Lung (tissue), 11 donors: ENCODE measurements at regions not wholly inside any gene's neighbourhood (a gene's known extent, or its start where the extent isn't known, plus 50 kb on each side); places are given as distances from the start of the nearest gene placed in this dataset.

Experiments
- ATAC-seq: fragments of 200-7000 bp; cut with Tn5 transposase; one replicate; pipeline ENCODE4 v1.9.1; 2020; ENCODE audit warnings: moderate number of reproducible peaks; ENCODE audit not compliant: insufficient read depth, low FRiP score
- DNase-seq, 3 donors: peaks; one replicate each; pipeline ENCODE4 v3.0.0-alpha.2; 2013 to 2017
- H3K27ac ChIP-seq, 2 donors: one replicate each; pipeline ENCODE4 v1.5.1; 2013; ENCODE audit warnings: mild to moderate bottlenecking in 2 of 2, moderate library complexity in 2 of 2, control low read depth in 1 of 2, inconsistent platforms in 1 of 2, low read depth in 1 of 2, low read length in 1 of 2
- H3K27me3 ChIP-seq, 3 donors: one replicate each; pipeline ENCODE4 v1.5.1; 2013; ENCODE audit warnings: low read length in 2 of 3; ENCODE audit not compliant: control insufficient read depth in 3 of 3, insufficient read depth in 3 of 3
- H3K36me3 ChIP-seq, 4 donors: one replicate each; pipeline ENCODE4 v1.5.1; 2013; ENCODE audit warnings: low read length in 4 of 4, mild to moderate bottlenecking in 1 of 4, moderate library complexity in 1 of 4; ENCODE audit not compliant: control insufficient read depth in 4 of 4, insufficient read depth in 4 of 4
- H3K4me1 ChIP-seq, 5 donors: one replicate each; pipeline ENCODE4 v1.5.1; 2013; ENCODE audit warnings: low read length in 5 of 5, mild to moderate bottlenecking in 2 of 5, moderate library complexity in 1 of 5; ENCODE audit not compliant: control insufficient read depth in 5 of 5, insufficient read depth in 5 of 5
- H3K4me3 ChIP-seq: one replicate; pipeline ENCODE4 v1.5.1; 2013; ENCODE audit warnings: mild to moderate bottlenecking, control low read depth, moderate library complexity
- H3K9ac ChIP-seq, 2 donors: one replicate each; pipeline ENCODE4 v1.5.1; 2013; ENCODE audit warnings: low read length in 2 of 2, control low read depth in 1 of 2; ENCODE audit not compliant: insufficient read depth in 1 of 2
- H3K9me3 ChIP-seq, 4 donors: one replicate each; pipeline ENCODE4 v1.5.1; 2013; ENCODE audit warnings: low read length in 3 of 4, mild to moderate bottlenecking in 1 of 4, moderate library complexity in 1 of 4; ENCODE audit not compliant: control insufficient read depth in 4 of 4, insufficient read depth in 3 of 4
- CTCF ChIP-seq: IDR thresholded peaks from 2 replicates; pipeline ENCODE4 v1.5.1; 2012; ENCODE audit warnings: mild to moderate bottlenecking; ENCODE audit errors: control extremely low read depth, extremely low read depth
- WGBS, 2 donors: extraction: QIAGEN DNeasy Blood & Tissue Kit; methylation state at CpG; one replicate each; pipeline ENCODE4 v1.1.7; 2013; 5-methylcytosine and 5-hydroxymethylcytosine counted together
- donor health status: control.
- donor health status: control.
- donor health status: Bipolar disorder and iron deficiency.
- donor health status: healthy.
- donor health status: DM: yes; HTN: yes; CAD: no.

- Histone ChIP-seq H3K27me3 (peaks cover 0 to 5% (median 0%) of the 10 kb centered on the region in 3 donors), H3K36me3 (no peaks in the 10 kb centered on the region), H3K4me3 (no peak overlapping the region), H3K9ac (no peak overlapping the region), H3K27ac (no peak overlapping the region), H3K9me3 (peaks cover 0 to 6% (median 0%) of the 10 kb centered on the region in 4 donors), H3K4me1 (no peaks in the 10 kb centered on the region)
- no peak for DNase-seq
- WGBS, 2 donors, result 57 to 83% methylated on average over 1 of the region's 1 CpG
- TF ChIP-seq CTCF, result no peak
- ATAC-seq, result no peak
Observed at GRCh38 chr18:78911751-78912283, 67.8 kb upstream of the SALL3 start.

- Histone ChIP-seq H3K27ac (no peak overlapping the region), H3K9ac (no peak overlapping the region), H3K27me3 (peaks cover 0 to 5% (median 0%) of the 10 kb centered on the region in 3 donors), H3K36me3 (no peaks in the 10 kb centered on the region), H3K4me3 (no peak overlapping the region), H3K4me1 (no peaks in the 10 kb centered on the region), H3K9me3 (peaks cover 0 to 6% (median 0%) of the 10 kb centered on the region in 4 donors)
- 91 to 92% methylated on average over 7 of the region's 7 CpGs for WGBS, 2 donors
- ATAC-seq (no peak), DNase-seq (no peak)
- TF ChIP-seq CTCF, result no peak
Observed at GRCh38 chr18:78912336-78912735, 67.3 kb upstream of the SALL3 start.

DNA sequence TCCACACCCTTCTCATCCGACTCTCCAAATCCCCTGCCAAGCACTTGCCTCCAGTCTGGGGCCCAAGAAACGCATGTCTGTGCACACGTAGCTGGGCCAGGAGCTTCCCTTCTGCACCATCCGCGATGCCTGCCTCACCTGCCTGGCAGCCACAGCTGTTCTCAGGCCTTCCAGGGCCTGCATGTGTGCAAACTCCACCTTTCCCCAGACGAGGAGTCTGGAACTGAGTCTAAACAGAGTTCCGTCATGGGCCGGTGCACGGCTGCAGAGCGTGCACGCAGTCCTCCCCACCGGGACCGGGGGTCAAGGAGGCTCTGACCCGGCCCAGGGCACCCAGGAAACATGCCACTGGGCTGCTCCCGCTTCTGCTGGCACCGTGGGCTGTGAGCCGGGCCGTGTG is 66.8 kb upstream of the SALL3 start:
- DNase-seq, result no peak
- WGBS, 2 donors, result 84 to 92% methylated on average over 18 of the region's 18 CpGs
- ATAC-seq, result no peak
- no peak for TF ChIP-seq CTCF
- no peak overlapping the region for H3K27ac ChIP-seq
- peaks cover 0 to 6% (median 0%) of the 10 kb centered on the region in 4 donors for H3K9me3 ChIP-seq
- H3K4me3 ChIP-seq, result no peak overlapping the region
- H3K36me3 ChIP-seq, result no peaks in the 10 kb centered on the region
- H3K9ac ChIP-seq, result no peak overlapping the region
- no peaks in the 10 kb centered on the region for H3K4me1 ChIP-seq
- peaks cover 0 to 5% (median 0%) of the 10 kb centered on the region in 3 donors for H3K27me3 ChIP-seq

DNA sequence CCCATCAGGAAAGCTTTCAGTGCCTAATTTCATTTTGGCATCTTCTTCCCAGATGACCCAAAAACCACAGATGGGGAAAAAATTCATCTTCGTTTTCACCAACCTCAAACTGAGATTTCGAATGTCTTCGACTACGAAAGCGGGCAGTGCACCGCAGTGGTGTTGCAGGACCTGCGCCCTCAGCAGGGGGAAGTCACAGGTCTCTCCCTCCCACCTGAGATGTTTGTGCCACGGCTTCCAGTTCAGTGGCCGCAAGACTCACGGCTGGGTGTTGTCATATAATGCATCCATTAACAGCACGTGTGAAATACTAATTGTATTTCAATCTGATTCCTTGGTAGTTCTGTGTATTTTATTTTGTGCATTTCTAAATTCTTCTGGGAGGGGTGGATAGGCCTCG is 66.2 kb upstream of the SALL3 start:
- H3K4me3 ChIP-seq, result no peak overlapping the region
- peaks cover 0 to 5% (median 0%) of the 10 kb centered on the region in 3 donors for H3K27me3 ChIP-seq
- H3K9me3 ChIP-seq, result peaks cover 0 to 6% (median 0%) of the 10 kb centered on the region in 4 donors
- ATAC-seq, result no peak
- H3K27ac ChIP-seq, result no peak overlapping the region
- no peaks in the 10 kb centered on the region for H3K4me1 ChIP-seq
- TF ChIP-seq CTCF, result no peak
- H3K9ac ChIP-seq, result no peak overlapping the region
- no peak for DNase-seq
- WGBS, 2 donors, result 88% methylated on average over 12 of the region's 12 CpGs
- H3K36me3 ChIP-seq, result no peaks in the 10 kb centered on the region
